HAP-1 (cell line): ENCODE measurements at regions not wholly inside any gene's neighbourhood (a gene's known extent, or its start where the extent isn't known, plus 50 kb on each side); places are given as distances from the start of the nearest gene placed in this dataset.

Source experiments
- DNase-seq, 2 experiments: peaks; one replicate each; pipeline ENCODE4 v3.0.0-alpha.2; 2016 to 2020; ENCODE audit warnings: low spot score in 2 of 2
- H3K27me3 ChIP-seq: fragments of 250-450 bp; sonication (Bioruptor Pico); 2 replicates; pipeline ENCODE4 v1.5.1; 2020; ENCODE audit warnings: low read depth, mild to moderate bottlenecking, moderate library complexity
- H3K36me3 ChIP-seq: fragments of 250-450 bp; sonication (Bioruptor Pico); replicated peaks from 2 replicates; pipeline ENCODE4 v1.5.1; 2020; ENCODE audit warnings: mild to moderate bottlenecking
- H3K4me1 ChIP-seq: fragments of 250-450 bp; sonication (Bioruptor Pico); 2 replicates; pipeline ENCODE4 v1.5.1; 2020; ENCODE audit warnings: mild to moderate bottlenecking
- H3K4me3 ChIP-seq: fragments of 250-450 bp; sonication (Bioruptor Pico); 2 replicates; pipeline ENCODE4 v1.5.1; 2020; ENCODE audit warnings: mild to moderate bottlenecking, moderate library complexity
- H3K9me3 ChIP-seq: fragments of 250-450 bp; sonication (Bioruptor Pico); 2 replicates; pipeline ENCODE4 v1.5.1; 2020; ENCODE audit warnings: mild to moderate bottlenecking, moderate library complexity
- in situ Hi-C: fragments of 300-500 bp; cut with MboI; formaldehyde crosslinking; loops from 3 replicates; pipeline ENCODE4 v1.14.3; 2020; ENCODE audit warnings: low sequenced_read_pairs, inconsistent platforms, mixed read lengths

DNA sequence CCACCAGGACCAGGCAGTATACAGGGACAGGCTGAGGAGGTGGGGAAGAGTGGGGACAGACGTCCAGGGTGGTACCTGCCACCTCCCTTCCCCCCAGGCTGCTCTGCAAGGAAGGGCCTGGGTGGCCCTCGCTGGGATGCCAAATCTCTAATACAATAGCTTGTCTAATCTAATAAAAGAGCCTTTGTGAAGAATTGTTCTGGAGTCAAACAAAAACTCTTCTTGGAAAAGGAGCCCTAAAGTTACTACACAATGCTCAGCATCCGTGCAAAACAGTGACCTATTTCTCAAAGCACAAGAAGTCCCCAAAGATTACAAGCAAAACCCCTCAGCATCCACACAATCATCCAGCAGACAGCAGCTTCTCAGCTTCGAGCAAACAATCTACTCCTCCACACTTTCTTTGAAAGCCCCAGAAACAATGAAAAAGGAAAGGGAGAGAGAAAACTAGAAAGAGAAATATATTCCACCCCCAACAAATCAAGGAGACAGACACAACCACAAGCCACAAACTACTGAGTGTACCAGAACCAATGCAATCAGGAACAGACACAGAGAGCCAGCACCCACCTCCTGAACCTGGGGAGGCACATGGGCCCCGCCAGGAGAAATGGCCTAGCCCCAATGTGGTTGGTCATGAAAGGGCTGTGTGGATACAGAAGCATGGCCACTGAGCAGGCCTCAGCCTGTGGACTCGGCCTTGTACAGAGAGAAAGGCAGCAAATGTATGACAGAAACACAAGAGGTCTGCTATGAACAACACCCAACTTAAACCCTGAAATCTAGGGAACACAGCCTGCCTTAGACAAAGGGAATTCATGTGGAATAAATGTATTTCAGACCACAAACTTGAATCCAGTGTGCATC is 177.1 kb upstream of the CHRNA7 start:
- peaks cover 4% of the 10 kb centered on the region; the same call in 1 of the 2 replicates for H3K9me3 ChIP-seq
- H3K4me1 ChIP-seq: no peaks in the 10 kb centered on the region
- H3K4me3 ChIP-seq: no peak overlapping the region
- H3K36me3 ChIP-seq: no peaks in the 10 kb centered on the region
- DNase-seq: no peak
- no peaks in the 10 kb centered on the region for H3K27me3 ChIP-seq
- in situ Hi-C loops: no loop called here

DNA sequence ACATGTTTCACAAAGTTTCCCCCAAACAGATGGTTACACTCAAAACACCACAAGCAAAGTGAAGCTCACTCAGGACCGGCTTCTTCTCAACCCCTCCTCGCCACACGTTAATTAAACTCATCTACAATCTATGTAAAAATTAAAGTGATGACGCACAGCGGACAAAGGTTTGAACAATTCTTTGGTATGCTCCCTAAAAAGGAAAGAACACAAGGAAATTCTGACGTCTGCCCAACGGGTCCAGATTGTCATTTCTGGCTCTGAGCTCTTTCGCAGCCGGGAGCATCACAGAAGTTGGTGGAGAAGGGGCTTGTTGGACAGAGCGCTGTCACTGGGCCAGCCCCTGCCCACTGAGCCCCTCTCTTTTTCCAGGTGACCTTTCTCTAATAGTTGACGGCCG is 173.7 kb upstream of the CHRNA7 start:
- H3K27me3 ChIP-seq: no peaks in the 10 kb centered on the region
- in situ Hi-C loops: no loop called here
- DNase-seq: no peak
- no peaks in the 10 kb centered on the region for H3K9me3 ChIP-seq
- no peaks in the 10 kb centered on the region for H3K36me3 ChIP-seq
- no peaks in the 10 kb centered on the region for H3K4me1 ChIP-seq
- no peak overlapping the region for H3K4me3 ChIP-seq

DNA sequence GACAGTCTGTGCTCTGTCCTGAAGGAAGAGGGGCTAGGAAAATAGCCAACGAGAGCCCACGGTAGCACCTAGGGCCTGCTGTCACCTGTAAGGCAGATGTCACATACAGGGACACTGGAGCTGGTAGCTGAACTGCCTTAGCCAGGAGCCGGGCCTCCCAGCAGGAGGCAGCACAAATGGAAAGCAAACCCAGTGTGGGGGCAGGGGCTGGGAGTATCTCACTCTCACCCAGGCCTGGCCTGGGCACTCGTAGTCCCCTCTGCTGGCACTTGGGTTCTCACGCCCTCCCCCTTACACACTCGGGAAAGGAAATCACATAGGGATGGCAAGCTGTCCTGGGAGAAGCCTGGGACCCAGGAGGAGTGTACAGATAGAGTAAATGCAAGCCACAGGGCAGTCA is 173.1 kb upstream of the CHRNA7 start:
- Histone ChIP-seq H3K27me3 (no peaks in the 10 kb centered on the region), H3K36me3 (no peaks in the 10 kb centered on the region), H3K9me3 (no peaks in the 10 kb centered on the region), H3K4me3 (no peak overlapping the region), H3K4me1 (no peaks in the 10 kb centered on the region)
- in situ Hi-C loops: no loop called here
- DNase-seq: no peak

DNA sequence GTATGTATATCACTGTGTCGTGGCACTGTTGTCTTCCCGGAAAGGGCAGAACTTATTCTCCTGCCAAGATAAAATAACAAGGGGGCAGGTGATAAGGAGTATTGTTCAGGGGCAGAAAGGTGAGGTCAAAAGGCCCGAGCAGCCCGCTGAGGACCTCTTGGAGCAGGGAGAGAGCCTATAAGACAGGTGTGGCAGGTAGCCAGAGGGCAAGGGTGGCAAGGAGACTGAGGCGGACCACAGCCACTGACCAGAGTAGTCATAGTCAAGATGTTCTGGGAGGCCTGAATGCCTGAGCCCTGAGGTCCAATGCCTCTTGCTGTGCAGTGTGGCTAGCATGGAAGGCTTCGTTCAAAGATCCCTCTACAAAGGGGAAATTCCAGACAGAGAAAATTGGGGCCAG is 172.3 kb upstream of the CHRNA7 start:
- Histone ChIP-seq H3K36me3 (no peaks in the 10 kb centered on the region), H3K4me3 (no peak overlapping the region), H3K4me1 (no peaks in the 10 kb centered on the region), H3K9me3 (no peaks in the 10 kb centered on the region; the same call in 1 of the 2 replicates), H3K27me3 (no peaks in the 10 kb centered on the region)
- in situ Hi-C loops: no loop called here
- no peak for DNase-seq

DNA sequence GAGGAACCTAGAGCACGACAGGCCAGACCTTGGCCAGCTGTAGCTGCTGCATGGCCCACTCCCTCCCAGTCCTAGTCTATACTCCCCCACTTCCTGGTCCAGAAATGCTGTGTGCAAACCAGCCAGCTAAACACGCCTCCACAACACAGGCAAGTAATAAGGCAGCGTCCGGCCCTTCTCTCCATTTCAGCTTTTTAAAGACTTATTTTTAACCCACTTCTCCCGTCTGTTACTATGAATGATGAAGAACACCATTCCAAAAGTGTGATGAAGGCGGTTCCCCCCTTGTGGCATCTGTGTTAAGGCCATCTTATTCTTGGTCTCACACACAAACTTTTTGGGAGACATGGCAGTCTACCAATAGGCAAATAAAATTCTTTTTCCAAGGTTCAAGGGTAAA is 164.1 kb upstream of the CHRNA7 start:
- in situ Hi-C loops: loop anchor here (10.0 kb wide), 1 partner anchor 221 kb away; no protein-coding TSS in a partner anchor
- no peak for DNase-seq
- H3K9me3 ChIP-seq: no peaks in the 10 kb centered on the region; the same call in 1 of the 2 replicates
- H3K36me3 ChIP-seq: no peaks in the 10 kb centered on the region
- peaks cover 6% of the 10 kb centered on the region for H3K4me1 ChIP-seq
- no peaks in the 10 kb centered on the region for H3K27me3 ChIP-seq
- no peak overlapping the region for H3K4me3 ChIP-seq

DNA sequence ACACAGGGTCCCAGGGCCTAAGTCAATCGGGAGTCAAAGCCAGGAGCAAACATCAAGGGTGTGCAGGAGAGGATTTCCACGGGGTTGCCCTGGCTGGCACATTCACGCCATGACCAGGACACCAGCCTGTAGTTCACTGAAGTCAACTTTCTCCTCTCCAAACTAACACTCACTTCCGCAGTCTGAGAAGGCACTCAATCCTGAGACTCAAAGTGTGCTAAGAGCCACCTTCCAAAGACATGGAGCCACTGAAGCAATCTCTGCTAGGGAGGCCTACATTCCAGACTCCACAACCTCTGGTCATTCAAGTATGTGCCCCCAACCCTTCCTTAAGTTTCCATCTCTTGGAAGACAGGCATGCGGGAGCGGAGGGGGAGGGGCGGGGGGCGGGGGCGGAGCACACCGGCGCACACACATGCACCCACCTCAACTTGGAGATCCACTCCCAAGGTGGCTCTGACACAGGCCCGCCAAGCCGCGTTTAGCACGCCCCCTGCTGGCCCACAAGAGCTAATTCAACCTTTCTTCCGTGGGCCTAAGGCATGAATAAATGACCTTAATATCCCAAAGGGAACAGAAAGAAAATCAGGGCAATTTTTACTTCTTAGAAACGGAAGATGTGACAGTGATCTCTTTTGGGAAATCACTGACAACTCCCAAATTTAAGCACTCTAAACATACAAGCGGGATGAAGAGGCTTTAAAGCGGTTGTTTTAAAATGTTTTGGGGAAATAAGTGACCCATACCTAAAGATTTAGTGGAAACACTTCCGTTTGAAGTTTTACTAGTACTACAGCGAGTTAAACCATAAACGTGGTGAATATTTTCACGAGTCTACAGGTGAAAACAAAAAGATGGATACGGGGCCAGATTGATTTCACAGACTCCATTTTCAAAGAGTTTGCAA is 162.5 kb upstream of the CHRNA7 start:
- peaks cover 6% of the 10 kb centered on the region for H3K4me1 ChIP-seq
- no peaks in the 10 kb centered on the region for H3K36me3 ChIP-seq
- in situ Hi-C loops: loop anchor here (10.0 kb wide), 1 partner anchor 223 kb away; no protein-coding TSS in a partner anchor
- H3K9me3 ChIP-seq: no peaks in the 10 kb centered on the region; the same call in 1 of the 2 replicates
- H3K4me3 ChIP-seq: no peak overlapping the region
- peaks cover 3% of the 10 kb centered on the region; the same call in 1 of the 2 replicates for H3K27me3 ChIP-seq
- peak; percentile 66 to 75 for DNase-seq

DNA sequence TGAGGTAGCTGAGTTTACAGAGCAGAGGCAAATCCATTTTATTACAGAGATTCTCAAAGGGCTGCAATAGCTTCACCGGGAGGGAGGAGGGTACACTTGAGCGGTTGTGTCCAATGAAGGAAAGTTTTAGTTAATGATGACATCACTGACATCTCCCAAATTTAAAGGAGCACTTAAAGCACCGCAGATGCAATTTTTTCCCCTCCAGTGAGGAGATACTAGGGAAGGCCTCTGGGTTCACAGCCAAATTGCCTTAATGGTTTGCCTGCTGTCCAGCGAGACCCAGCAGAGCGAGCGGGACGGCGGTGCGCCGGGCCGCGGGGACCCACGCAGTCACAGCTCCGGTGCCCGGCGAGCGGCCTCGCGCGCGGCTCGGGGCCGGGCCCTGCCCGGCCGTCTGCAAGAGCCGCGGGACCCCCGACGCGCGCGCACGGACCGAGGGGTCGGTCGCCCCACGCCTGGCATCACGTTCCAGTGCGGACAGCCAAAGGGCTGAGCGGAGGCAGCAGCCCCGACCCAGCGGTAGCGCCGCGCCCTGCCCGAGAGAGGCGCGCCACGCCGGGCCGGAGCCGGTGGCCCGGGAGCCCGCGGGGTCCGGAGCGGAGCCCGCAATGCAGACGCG is 160.5 kb upstream of the CHRNA7 start:
- Histone ChIP-seq H3K4me3 (peak overlapping the region; percentile 25), H3K36me3 (no peaks in the 10 kb centered on the region), H3K4me1 (peaks cover 6% of the 10 kb centered on the region), H3K27me3 (peaks cover 3% of the 10 kb centered on the region; the same call in 1 of the 2 replicates), H3K9me3 (no peaks in the 10 kb centered on the region)
- in situ Hi-C loops: loop anchor here (10.0 kb wide), 1 partner anchor 225 kb away; no protein-coding TSS in a partner anchor
- DNase-seq: peak; percentile 4 to 24

DNA sequence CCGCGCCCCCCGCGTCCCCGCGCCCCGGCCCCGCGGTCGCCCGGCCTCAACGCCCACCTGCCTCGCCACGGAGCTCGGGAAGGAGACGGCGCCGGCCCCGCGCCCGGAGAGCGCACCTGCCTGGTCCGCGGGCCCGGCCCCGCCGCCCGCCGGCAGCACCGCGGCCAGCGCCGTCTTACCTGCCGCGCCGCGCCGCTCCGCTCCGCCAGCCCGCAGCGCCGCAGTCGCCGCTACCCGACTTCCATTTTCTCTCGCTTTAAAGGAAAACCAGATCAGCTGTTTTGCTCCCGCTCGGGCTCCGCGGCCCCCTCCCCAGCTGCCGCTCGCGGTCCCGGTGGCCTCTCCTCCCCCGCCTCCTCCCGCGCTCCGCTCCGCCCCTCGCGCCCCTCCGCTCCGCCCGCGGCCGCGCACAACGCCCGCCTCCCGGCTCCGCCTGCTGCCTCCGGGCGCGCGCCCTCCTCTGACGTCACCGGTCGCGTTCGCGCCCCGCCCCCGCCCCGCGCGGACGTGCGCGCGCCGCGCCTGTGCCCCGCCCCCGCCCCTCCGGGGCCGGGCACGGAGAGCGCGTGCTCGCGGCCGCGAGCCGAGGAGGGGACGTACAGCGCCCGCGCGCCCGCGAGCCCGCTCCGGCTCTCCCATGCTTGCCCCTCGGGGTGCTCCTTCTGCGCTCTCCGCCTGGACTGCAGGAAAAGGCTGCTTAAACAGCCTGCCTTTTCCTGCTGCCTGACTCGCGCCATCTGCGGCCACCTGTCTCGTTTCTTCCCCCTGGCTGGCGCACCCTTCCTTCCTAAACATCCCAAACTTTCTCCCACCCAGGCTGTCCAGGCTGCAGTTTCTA is 159.8 kb upstream of the CHRNA7 start, which contains the start of gene OTUD7A:
TSS of gene OTUD7A (minus strand) at position 346 of the 838 bp plus-strand sequence.
- Histone ChIP-seq H3K4me3 (peak within 1 kb of the TSS; percentile 42), H3K4me1 (peaks cover 6% of the 10 kb centered on the region), H3K36me3 (no peaks in the 10 kb centered on the region), H3K9me3 (no peaks in the 10 kb centered on the region), H3K27me3 (peaks cover 3% of the 10 kb centered on the region; the same call in 1 of the 2 replicates)
- in situ Hi-C loops: no loop called here
- peak; percentile 73 to 84 for DNase-seq

DNA sequence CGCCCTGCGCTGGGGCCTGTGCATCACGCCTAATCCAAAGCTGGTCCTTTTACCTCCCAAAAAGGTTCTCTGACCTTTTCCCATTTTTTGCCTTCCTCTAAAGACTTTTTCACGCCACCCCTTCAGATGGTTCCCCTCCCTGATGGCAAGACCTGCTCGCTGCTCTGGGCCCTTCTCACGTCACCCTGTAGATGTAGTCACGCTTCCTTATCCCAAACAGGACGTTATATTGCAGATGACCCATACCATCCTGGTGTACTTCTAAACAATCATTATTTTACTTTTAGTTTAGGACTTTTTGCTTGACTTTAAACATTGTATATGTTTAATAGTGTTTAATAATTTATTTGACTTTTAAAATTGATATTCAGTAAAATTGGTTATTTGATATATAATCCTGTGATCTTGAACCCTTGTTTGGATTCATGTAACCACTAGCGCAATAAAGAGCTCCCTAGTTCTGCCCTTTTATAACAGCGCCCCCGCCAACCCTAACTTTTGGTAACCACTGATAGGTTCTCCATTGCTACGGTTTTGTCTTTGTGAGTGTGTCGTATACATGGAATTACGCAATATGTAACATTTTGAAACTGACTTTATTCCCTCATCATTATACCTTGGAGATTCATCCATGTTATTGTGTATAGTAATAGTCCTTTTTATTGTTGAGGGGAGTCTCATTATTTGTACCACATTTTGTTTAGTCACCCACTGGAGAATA is 159.0 kb upstream of the CHRNA7 start:
- no peaks in the 10 kb centered on the region for H3K9me3 ChIP-seq
- H3K36me3 ChIP-seq: no peaks in the 10 kb centered on the region
- H3K4me3 ChIP-seq: peak overlapping the region; percentile 42
- H3K4me1 ChIP-seq: peaks cover 6% of the 10 kb centered on the region
- H3K27me3 ChIP-seq: peaks cover 3% of the 10 kb centered on the region; the same call in 1 of the 2 replicates
- in situ Hi-C loops: no loop called here
- DNase-seq: no peak

DNA sequence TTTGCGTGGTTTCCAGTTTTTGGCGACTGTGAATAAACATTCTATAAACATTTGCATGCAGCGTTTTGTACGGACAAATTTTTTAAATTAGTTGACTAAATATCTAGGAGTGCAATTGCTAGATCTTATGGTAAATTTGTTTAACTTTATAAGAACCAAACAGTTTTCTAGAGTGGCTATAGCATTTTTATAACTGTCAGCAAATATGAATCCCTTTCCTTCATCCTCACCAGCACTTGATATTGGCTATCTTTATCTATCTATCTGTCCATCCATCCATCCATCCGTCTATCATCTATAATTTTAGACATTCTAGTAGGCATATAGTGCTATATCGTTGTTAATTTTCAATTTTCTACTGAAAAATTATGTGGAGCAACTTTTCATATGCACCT is 158.4 kb upstream of the CHRNA7 start:
- Histone ChIP-seq H3K9me3 (no peaks in the 10 kb centered on the region), H3K36me3 (no peaks in the 10 kb centered on the region), H3K4me3 (no peak overlapping the region), H3K4me1 (peaks cover 6% of the 10 kb centered on the region), H3K27me3 (peaks cover 3% of the 10 kb centered on the region; the same call in 1 of the 2 replicates)
- in situ Hi-C loops: no loop called here
- no peak for DNase-seq

DNA sequence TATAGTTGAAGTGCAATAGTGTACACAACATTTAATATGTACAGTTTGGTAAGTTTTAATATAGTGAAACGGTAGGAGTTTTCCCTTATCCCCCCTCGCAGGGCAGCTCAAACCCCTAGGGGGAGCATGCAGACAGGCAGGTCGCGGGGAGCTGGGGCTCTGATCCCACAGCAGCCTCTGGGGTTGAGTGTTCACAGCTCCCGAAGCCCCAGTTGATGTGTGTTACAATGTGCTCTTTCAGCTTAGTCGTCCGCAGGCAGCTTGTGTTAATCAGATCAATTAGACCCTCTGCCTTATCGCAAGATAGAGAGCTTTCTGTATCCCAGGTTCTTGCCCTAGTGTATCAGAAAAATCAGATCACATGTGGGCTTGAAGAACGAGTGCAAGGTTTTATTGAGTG is 143.1 kb upstream of the CHRNA7 start:
- Histone ChIP-seq H3K36me3 (no peaks in the 10 kb centered on the region), H3K4me1 (no peaks in the 10 kb centered on the region), H3K4me3 (no peak overlapping the region), H3K27me3 (no peaks in the 10 kb centered on the region), H3K9me3 (no peaks in the 10 kb centered on the region)
- DNase-seq: no peak
- in situ Hi-C loops: no loop called here

DNA sequence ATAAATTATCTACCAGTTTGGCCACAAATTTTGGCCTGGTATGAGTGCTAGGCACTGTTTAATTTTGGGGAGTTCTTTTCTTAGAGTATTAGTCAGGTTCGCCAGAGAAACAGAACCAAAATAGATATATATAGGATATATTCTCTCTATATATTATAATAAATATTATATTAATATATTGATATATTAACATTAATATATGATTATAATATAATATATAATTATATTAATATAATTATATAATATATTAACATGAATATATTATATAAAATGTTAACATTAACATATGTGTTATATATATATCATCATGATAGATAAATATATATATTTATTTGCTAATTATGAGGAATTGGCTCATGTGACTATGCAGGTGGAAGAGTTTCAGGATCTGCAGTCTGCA is 137.8 kb upstream of the CHRNA7 start:
- Histone ChIP-seq H3K36me3 (no peaks in the 10 kb centered on the region), H3K4me1 (no peaks in the 10 kb centered on the region), H3K9me3 (no peaks in the 10 kb centered on the region; the same call in 1 of the 2 replicates), H3K27me3 (no peaks in the 10 kb centered on the region), H3K4me3 (no peak overlapping the region)
- in situ Hi-C loops: no loop called here
- no peak for DNase-seq
